NCI-H1417 treated with DMSO at 0.1 percent for 48 hours (cell line): ENCODE measurements at regions not wholly inside any gene's neighbourhood (a gene's known extent, or its start where the extent isn't known, plus 50 kb on each side); places are given as distances from the start of the nearest gene placed in this dataset.

Source experiments
- DNase-seq: peaks from one replicate; lab custom pipeline; 2025; lab: John Stamatoyannopoulos, UW

DNA sequence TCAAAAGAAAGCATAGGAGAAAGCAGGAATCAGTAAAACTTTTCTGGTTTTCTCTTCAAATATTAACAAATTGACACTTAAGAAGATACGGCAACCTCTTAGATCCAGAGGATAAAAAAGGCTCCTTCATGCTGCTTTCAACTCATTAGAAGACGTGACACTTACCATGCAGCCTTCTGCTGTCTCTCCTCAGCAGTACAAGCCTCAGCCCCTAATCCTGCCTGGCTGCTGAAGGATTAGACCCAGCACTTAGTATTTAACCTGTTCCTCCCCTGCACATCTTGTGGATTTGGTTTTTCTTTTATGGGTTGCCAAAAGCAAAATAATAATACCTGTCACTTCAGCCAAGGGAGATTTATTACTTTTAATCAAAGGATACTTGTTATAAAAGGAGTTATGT is 108.4 kb downstream of the LYZL1 start:
- DNase-seq = no peak

- no peak for DNase-seq
Measured at GRCh38 chr10:29403208-29403607, 114.3 kb downstream of the LYZL1 start.

DNA sequence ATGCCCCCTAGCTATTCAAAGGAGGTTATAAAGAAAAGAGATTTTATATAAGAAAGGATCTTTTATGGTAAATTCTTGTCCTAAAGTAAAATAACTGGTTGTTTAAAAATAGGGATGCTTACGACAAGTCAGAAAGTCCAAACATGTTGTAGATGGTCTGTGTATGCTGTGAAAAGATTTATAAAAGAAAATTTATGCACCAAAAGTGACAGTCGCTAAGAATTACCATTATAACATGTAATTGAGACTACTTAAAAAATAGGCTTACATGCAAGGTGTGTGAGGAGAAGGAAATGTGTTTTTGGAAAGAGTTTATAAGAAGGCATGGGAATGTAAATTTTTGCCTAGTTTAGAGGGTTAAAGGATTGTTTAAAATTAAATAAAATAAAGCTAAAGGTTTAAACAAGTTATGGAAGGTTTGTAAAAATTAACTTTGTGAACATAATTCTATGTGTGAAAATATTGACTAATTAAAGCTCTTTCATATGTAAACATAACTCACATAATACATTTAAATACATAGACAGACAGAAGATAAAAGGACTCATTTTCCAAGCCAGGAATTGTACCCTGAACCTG is 118.5 kb downstream of the LYZL1 start:
- DNase-seq = no peak
